Lung (tissue), 11 donors: ENCODE measurements at regions not wholly inside any gene's neighbourhood (a gene's known extent, or its start where the extent isn't known, plus 50 kb on each side); places are given as distances from the start of the nearest gene placed in this dataset.
"Not testable (repeated sequence)": the region's sequence is repeated elsewhere in the genome, so short reads cannot be mapped to it uniquely, and the experiment has no call there.

ENCODE experiments used
- ATAC-seq: fragments of 200-7000 bp; cut with Tn5 transposase; one replicate; pipeline ENCODE4 v1.9.1; 2020; ENCODE audit warnings: moderate number of reproducible peaks; ENCODE audit not compliant: insufficient read depth, low FRiP score
- DNase-seq, 3 donors: peaks; one replicate each; pipeline ENCODE4 v3.0.0-alpha.2; 2013 to 2017
- H3K27ac ChIP-seq, 2 donors: one replicate each; pipeline ENCODE4 v1.5.1; 2013; ENCODE audit warnings: mild to moderate bottlenecking in 2 of 2, moderate library complexity in 2 of 2, control low read depth in 1 of 2, inconsistent platforms in 1 of 2, low read depth in 1 of 2, low read length in 1 of 2
- H3K27me3 ChIP-seq, 3 donors: one replicate each; pipeline ENCODE4 v1.5.1; 2013; ENCODE audit warnings: low read length in 2 of 3; ENCODE audit not compliant: control insufficient read depth in 3 of 3, insufficient read depth in 3 of 3
- H3K36me3 ChIP-seq, 4 donors: one replicate each; pipeline ENCODE4 v1.5.1; 2013; ENCODE audit warnings: low read length in 4 of 4, mild to moderate bottlenecking in 1 of 4, moderate library complexity in 1 of 4; ENCODE audit not compliant: control insufficient read depth in 4 of 4, insufficient read depth in 4 of 4
- H3K4me1 ChIP-seq, 5 donors: one replicate each; pipeline ENCODE4 v1.5.1; 2013; ENCODE audit warnings: low read length in 5 of 5, mild to moderate bottlenecking in 2 of 5, moderate library complexity in 1 of 5; ENCODE audit not compliant: control insufficient read depth in 5 of 5, insufficient read depth in 5 of 5
- H3K4me3 ChIP-seq: one replicate; pipeline ENCODE4 v1.5.1; 2013; ENCODE audit warnings: mild to moderate bottlenecking, control low read depth, moderate library complexity
- H3K9ac ChIP-seq, 2 donors: one replicate each; pipeline ENCODE4 v1.5.1; 2013; ENCODE audit warnings: low read length in 2 of 2, control low read depth in 1 of 2; ENCODE audit not compliant: insufficient read depth in 1 of 2
- H3K9me3 ChIP-seq, 4 donors: one replicate each; pipeline ENCODE4 v1.5.1; 2013; ENCODE audit warnings: low read length in 3 of 4, mild to moderate bottlenecking in 1 of 4, moderate library complexity in 1 of 4; ENCODE audit not compliant: control insufficient read depth in 4 of 4, insufficient read depth in 3 of 4
- CTCF ChIP-seq: IDR thresholded peaks from 2 replicates; pipeline ENCODE4 v1.5.1; 2012; ENCODE audit warnings: mild to moderate bottlenecking; ENCODE audit errors: control extremely low read depth, extremely low read depth
- WGBS, 2 donors: extraction: QIAGEN DNeasy Blood & Tissue Kit; methylation state at CpG; one replicate each; pipeline ENCODE4 v1.1.7; 2013; 5-methylcytosine and 5-hydroxymethylcytosine counted together
- donor health status: control.
- donor health status: control.
- donor health status: Bipolar disorder and iron deficiency.
- donor health status: healthy.
- donor health status: DM: yes; HTN: yes; CAD: no.

GRCh38 chr5:152051499-152052454 lies 127.1 kb upstream of the GLRA1 start:
- no peak overlapping the region for H3K27ac ChIP-seq
- H3K4me3 ChIP-seq: no peak overlapping the region
- ATAC-seq: no peak
- H3K36me3 ChIP-seq: no peaks in the 10 kb centered on the region
- H3K9ac ChIP-seq: no peak overlapping the region
- H3K4me1 ChIP-seq: no peaks in the 10 kb centered on the region
- 45 to 59% methylated on average over 10 of the region's 10 CpGs for WGBS, 2 donors
- no peak for DNase-seq
- peaks cover 0 to 6% (median 1%) of the 10 kb centered on the region in 4 donors for H3K9me3 ChIP-seq
- H3K27me3 ChIP-seq: no peaks in the 10 kb centered on the region
- no peak for TF ChIP-seq CTCF

- no peak for DNase-seq
- 55 to 65% methylated on average over 4 of the region's 4 CpGs for WGBS, 2 donors
- H3K9ac ChIP-seq: no peak overlapping the region
- TF ChIP-seq CTCF: no peak
- no peaks in the 10 kb centered on the region for H3K27me3 ChIP-seq
- H3K9me3 ChIP-seq: peaks cover 0 to 6% (median under 1%) of the 10 kb centered on the region in 4 donors
- H3K36me3 ChIP-seq: no peaks in the 10 kb centered on the region
- no peak overlapping the region for H3K27ac ChIP-seq
- no peak overlapping the region for H3K4me3 ChIP-seq
- no peak for ATAC-seq
- no peaks in the 10 kb centered on the region for H3K4me1 ChIP-seq
These were observed 121.7 kb upstream of the GLRA1 start for GRCh38 chr5:152046361-152046760.

- not testable (repeated sequence) for H3K9me3 ChIP-seq, H3K4me3 ChIP-seq, H3K4me1 ChIP-seq, H3K36me3 ChIP-seq, ATAC-seq, H3K27me3 ChIP-seq, H3K9ac ChIP-seq, H3K27ac ChIP-seq
- DNase-seq: peak; percentile 29 to 64 (median 61)
- WGBS, 2 donors: 60 to 70% methylated on average over 2 of the region's 2 CpGs
These were observed 114.2 kb upstream of the GLRA1 start for GRCh38 chr5:152038856-152039255.

GRCh38 chr5:152026328-152027024 lies 101.8 kb upstream of the GLRA1 start:
- DNase-seq: peak in 1 of 3 donors; percentile 14
- not testable (repeated sequence) for H3K9ac ChIP-seq, H3K27ac ChIP-seq, H3K4me1 ChIP-seq, H3K27me3 ChIP-seq, H3K9me3 ChIP-seq, H3K36me3 ChIP-seq, ATAC-seq, H3K4me3 ChIP-seq
- 49 to 55% methylated on average over 9 of the region's 9 CpGs for WGBS, 2 donors
